ENCODE measurements at regions not wholly inside any gene's neighbourhood (a gene's known extent, or its start where the extent isn't known, plus 50 kb on each side); places are given as distances from the start of the nearest gene placed in this dataset.
A peak's percentile ranks its signal among the peaks of the same experiment; 100 is the strongest.

GRCh38 chr7:157061979-157062378, 51.5 kb upstream of the MNX1 start:
- DNase-seq = no peak

DNA sequence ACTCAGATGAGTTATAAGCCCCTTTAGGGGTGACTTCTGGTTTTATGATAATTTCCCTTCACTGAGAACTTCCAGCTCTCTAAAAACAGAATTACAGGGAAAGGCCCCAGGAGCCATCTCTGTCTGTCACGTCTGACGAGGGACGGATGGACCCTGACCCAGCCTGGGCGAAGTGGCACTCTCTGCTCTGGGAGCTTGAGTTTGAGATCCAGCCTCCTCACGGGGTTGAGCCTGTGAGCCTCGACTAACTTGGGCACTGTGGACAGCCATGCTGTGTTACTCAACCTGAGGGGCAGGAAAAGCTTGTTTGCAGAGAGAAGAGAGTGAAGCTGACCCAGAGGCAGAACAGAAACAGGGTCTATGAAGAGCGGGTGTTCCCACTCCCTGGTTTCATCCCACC, 54.6 kb upstream of the MNX1 start:
- no peak for DNase-seq

DNA sequence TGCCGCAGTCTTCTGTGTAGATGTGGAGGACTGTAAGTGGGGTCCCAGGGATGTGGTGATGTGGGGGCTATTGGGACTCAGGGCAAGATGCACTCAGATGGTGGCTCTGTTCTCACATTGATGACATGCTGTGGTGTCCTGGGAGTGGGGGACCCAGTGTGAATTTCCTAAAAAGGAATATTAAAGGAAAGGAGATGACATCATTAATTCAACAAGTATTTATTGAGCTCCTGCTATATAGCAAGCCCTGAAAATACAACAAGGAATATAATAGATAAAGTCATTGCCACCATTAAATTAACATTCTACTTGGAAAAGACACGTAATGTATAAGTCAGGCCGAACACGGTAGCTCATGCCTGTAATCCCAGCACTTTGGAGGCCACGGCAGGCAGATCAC, 61.9 kb upstream of the MNX1 start:
- no peak for DNase-seq

DNA sequence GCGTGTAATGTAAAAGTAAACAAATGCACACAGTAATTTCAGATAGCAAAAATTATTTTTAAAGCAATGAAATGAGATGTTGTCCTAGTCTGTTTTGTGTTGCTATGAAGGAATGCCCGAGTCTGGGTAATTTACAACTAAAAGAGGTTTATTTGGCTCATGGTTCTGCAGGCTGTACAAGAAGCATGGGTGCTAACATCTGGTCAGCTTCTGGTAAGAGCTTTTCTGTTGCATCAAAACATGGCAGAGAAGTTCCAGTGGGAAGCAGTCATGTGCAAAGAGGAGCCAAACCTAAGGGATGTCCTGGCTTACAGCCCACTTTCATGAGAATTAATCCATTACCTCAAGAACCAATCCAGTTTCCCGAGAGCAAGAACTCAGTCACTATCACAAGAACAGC, 62.9 kb upstream of the MNX1 start:
- DNase-seq = no peak

- no peak for DNase-seq
These were observed 63.6 kb upstream of the MNX1 start for GRCh38 chr7:157073949-157074624.

DNA sequence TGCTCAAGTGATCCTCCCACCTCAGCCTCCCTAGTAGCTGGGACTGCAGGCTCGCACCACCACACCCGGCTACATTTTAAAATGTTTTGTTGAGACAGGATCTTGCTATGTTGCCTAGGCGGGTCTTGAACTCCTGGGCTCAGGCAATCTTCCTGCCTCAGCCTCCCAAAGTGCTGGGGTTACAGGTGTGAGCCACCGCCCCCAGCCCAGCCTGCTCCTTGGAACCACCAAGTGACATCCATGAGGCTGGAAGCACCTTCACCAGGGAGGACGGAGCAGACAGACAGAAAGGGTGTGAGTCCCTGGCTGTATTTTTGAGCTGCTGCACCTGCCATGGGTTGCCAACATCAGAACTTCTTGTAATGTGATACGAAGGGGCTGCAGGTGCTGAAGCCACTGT, 62.3 kb upstream of the UBE3C start:
- no peak for DNase-seq

DNA sequence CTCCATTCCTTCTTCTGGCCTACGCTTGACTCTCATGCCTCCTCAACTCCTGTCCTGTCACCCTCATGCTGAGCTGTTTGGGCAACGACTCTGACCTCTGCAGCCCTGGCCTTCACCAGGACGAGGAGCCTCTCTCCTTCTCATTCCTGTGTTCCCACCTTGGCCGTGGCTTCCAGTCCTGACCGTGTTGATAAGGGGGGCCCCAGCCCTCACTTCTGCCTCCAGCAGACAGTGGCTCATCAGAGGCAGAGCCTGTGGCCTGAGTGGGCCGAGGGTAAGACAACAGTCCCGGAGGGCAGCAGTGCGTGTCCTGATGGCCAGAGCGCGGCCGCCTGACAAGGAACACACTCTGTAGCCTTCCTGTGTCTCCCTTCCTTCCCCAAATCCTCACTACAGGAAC, 61.7 kb upstream of the UBE3C start:
- no peak for DNase-seq

- DNase-seq = no peak
These were observed 60.6 kb upstream of the UBE3C start for GRCh38 chr7:157077986-157078644.

- DNase-seq = no peak
These were observed 59.6 kb upstream of the UBE3C start for GRCh38 chr7:157079116-157079515.

DNA sequence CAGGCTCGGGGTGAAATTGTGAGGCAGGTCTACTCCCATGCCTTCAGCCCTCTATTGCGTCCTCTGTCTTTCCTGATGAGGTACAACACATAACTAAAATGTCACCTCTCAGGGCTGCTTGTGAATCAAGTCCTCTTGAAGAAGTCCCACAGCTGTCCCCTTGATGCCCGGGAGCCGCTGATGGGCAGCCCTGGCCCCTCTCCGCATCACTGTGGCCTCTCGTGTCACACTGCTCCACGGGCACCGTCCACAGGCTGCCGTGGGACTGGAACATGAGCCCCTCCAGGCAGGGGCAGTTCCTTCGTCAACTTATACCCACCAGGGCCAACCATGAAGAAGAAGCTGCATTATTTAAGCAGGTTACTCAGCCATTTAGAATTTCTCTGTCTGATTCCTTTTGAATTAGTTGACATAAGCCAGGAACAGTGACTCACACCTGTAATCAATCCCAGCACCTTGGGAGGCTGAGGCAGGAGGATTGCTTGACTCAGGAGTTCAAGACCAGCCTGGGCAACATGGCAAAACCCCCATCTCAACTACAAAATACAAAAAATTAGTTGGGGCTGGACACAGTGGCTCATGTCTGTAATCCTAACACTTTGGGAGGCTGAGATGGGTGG, 58.5 kb upstream of the UBE3C start:
- no peak for DNase-seq

GRCh38 chr7:157086508-157087187, 52.1 kb upstream of the UBE3C start:
- DNase-seq = no peak

DNA sequence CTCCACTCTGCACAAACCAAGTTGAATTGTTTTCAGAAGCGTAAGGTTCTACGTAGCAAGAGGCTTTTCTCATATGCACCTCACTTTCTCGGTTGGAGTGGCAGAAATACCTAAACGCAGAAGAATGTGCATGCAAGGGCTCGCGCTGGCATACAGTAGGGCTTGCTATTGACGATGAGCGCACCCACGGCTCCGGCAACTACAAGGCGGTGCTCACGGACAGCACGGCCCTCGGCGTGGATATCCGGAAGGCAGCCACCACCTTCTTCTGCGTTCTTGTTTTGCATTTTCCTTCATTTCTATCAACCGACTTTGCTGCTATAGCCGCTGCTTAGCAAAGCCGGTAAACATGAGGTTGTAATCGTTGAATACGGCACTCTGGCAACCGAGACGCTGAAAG, 51.1 kb upstream of the UBE3C start:
- peak; percentile 61 for DNase-seq

DNA sequence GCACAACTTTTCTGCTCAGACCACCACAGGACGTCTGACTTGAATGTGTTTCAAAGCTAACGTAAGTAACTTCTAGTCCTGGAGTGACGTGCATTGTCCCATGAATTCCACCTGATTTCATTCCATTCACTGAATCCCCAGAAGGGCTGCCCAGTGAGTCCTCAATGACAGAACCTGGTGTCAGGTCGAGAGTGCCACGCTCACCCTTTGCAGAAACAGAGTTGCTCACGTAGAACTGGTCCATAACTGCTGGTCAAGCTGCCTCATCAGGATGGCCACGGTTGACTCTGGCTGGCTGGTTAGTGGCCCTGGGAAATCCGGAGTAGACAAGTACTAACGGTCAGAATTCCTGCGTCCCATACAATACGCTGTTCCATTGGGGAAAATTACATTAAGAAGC, 50.6 kb upstream of the UBE3C start:
- peak; percentile 61 for DNase-seq

Data from NCI-H526 treated with DMSO at 0.1 percent for 48 hours (cell line).